Thyroid gland (tissue), 4 donors: ENCODE measurements at regions not wholly inside any gene's neighbourhood (a gene's known extent, or its start where the extent isn't known, plus 50 kb on each side); places are given as distances from the start of the nearest gene placed in this dataset.

ENCODE experiments used
- CTCF ChIP-seq, 6 experiments: fragments of 200-600 bp in 3 of 6; fragments of 450-650 bp in 3 of 6; sonication (generic) in 3 of 6; IDR thresholded peaks; one replicate each; pipeline ENCODE4 v1.5.1; 2016 to 2019; ENCODE audit warnings: antibody characterized with exemption in 6 of 6, mild to moderate bottlenecking in 2 of 6, inconsistent platforms in 1 of 6, moderate library complexity in 1 of 6
- POLR2A ChIP-seq, 2 donors: fragments of 450-650 bp; IDR thresholded peaks; one replicate each; pipeline ENCODE4 v1.6.1; 2017; ENCODE audit warnings: antibody characterized with exemption in 2 of 2, mild to moderate bottlenecking in 2 of 2, moderate library complexity in 1 of 2

DNA sequence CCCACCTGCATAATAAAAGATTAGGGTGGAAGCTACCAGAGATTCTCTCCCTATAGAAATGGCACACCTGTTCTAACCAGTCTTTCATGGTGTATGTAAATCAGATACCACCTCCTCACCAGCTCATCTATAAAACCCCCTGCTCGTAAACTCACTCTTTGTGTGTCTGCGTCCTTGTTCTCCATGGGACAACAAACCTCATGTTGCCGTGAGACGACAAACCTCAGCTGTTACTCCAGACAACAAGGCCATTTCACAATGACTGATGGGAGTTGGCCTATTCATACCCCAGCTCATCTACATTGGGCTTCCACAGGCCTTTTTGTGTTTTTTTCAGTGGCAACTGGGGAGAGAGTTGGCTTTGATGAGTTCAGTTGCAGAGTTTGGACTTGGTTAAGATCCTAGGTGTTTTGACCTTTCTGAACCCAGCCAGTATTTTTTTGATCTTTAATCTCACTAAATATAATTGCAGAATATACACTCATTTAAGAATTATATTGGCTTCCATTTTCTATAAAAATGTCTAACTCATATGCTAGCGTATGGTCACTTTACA is 96.6 kb upstream of the LRIG1 start:
- TF ChIP-seq CTCF (IDR thresholded peaks at IDR 0.05): no peak
- no peak for TF ChIP-seq POLR2A (IDR thresholded peaks at IDR 0.05)
